Neural cell (in vitro differentiated cells): ENCODE measurements at regions not wholly inside any gene's neighbourhood (a gene's known extent, or its start where the extent isn't known, plus 50 kb on each side); places are given as distances from the start of the nearest gene placed in this dataset.

Experiments
- H2AFZ ChIP-seq: fragments of 200-600, 300-800 bp; sonication (generic), shearing (Covaris generic); 2 replicates; pipeline ENCODE4 v1.6.0; 2014; ENCODE audit warnings: low read depth, mild to moderate bottlenecking, antibody characterized with exemption, low read length, moderate library complexity
- H3F3A ChIP-seq: fragments of 200-600 bp; shearing (Covaris generic); 2 replicates; pipeline ENCODE4 v1.6.1; 2016; ENCODE audit warnings: mild to moderate bottlenecking, moderate library complexity, mixed read lengths, antibody characterized with exemption, low read length; ENCODE audit not compliant: insufficient read depth, poor library complexity, severe bottlenecking
- H3K27ac ChIP-seq: fragments of 200-600, 300-800 bp; sonication (generic), shearing (Covaris generic); 2 replicates; pipeline ENCODE4 v1.5.1; 2014; ENCODE audit warnings: mild to moderate bottlenecking, low read length, moderate library complexity
- H3K27me3 ChIP-seq: fragments of 300-800, 200-600 bp; sonication (generic), shearing (Covaris generic); 2 replicates; pipeline ENCODE4 v1.6.0; 2014; ENCODE audit warnings: mild to moderate bottlenecking, low read depth, low read length, moderate library complexity; ENCODE audit not compliant: insufficient read depth
- H3K36me3 ChIP-seq: fragments of 300-800, 200-600 bp; sonication (generic), shearing (Covaris generic); 2 replicates; pipeline ENCODE4 v1.5.1; 2014; ENCODE audit warnings: mild to moderate bottlenecking, antibody characterized with exemption, low read length, moderate library complexity; ENCODE audit not compliant: insufficient read depth
- H3K4me2 ChIP-seq: fragments of 300-800, 200-600 bp; sonication (generic), shearing (Covaris generic); 2 replicates; pipeline ENCODE4 v1.6.0; 2014; ENCODE audit warnings: mild to moderate bottlenecking, low read length
- H3K4me3 ChIP-seq: fragments of 300-800, 200-600 bp; sonication (generic), shearing (Covaris generic); 2 replicates; pipeline ENCODE4 v1.5.1; 2014; ENCODE audit warnings: mild to moderate bottlenecking, low read length, moderate library complexity
- H3K79me2 ChIP-seq: fragments of 200-600 bp; shearing (Covaris generic); replicated peaks from 2 replicates; pipeline ENCODE4 v1.6.0; 2014; ENCODE audit warnings: mild to moderate bottlenecking, low read length, moderate library complexity; ENCODE audit not compliant: insufficient read depth
- H3K9ac ChIP-seq: fragments of 300-800, 200-600 bp; sonication (generic), shearing (Covaris generic); 2 replicates; pipeline ENCODE4 v1.6.1; 2016; ENCODE audit warnings: mild to moderate bottlenecking, low read length, mixed read lengths
- H3K9me2 ChIP-seq: fragments of 200-600 bp; shearing (Covaris generic); 2 replicates; pipeline ENCODE4 v1.6.1; 2016; ENCODE audit warnings: mild to moderate bottlenecking, low read length, mixed read lengths; ENCODE audit not compliant: insufficient read depth
- H3K9me3 ChIP-seq: fragments of 200-600, 300-800 bp; sonication (generic), shearing (Covaris generic); 2 replicates; pipeline ENCODE4 v1.6.1; 2016; ENCODE audit warnings: mild to moderate bottlenecking, mixed run types, low read length, moderate library complexity, mixed read lengths
- H4K20me1 ChIP-seq: fragments of 200-600 bp; shearing (Covaris generic); 2 replicates; pipeline ENCODE4 v1.6.1; 2016; ENCODE audit warnings: mild to moderate bottlenecking, mixed run types; ENCODE audit not compliant: insufficient read depth
- EP300 ChIP-seq: fragments of 450-650 bp; conservative IDR thresholded peaks from 2 replicates; pipeline ENCODE4 v1.6.1; 2014; ENCODE audit warnings: antibody characterized with exemption, mild to moderate bottlenecking, moderate library complexity; ENCODE audit not compliant: poor library complexity, severe bottlenecking
- EZH2 ChIP-seq: fragments of 200-600, 300-800 bp; shearing (Covaris generic), sonication (generic); IDR thresholded peaks from 2 replicates; pipeline ENCODE4 v1.6.1; 2014; ENCODE audit warnings: antibody characterized with exemption, low read length, borderline replicate concordance, mild to moderate bottlenecking; ENCODE audit not compliant: insufficient read depth, poor library complexity, severe bottlenecking
- MXI1 ChIP-seq: fragments of 450-650 bp; conservative IDR thresholded peaks from 2 replicates; pipeline ENCODE4 v1.6.1; 2014; ENCODE audit warnings: antibody characterized with exemption, mild to moderate bottlenecking; ENCODE audit not compliant: poor library complexity, severe bottlenecking
- POLR2AphosphoS5 ChIP-seq: IDR thresholded peaks from 2 replicates; pipeline ENCODE4 v1.6.1; 2012
- RAD21 ChIP-seq: fragments of 450-650 bp; conservative IDR thresholded peaks from 2 replicates; pipeline ENCODE4 v1.6.1; 2014; ENCODE audit warnings: antibody characterized with exemption, mild to moderate bottlenecking, moderate library complexity
- SMC3 ChIP-seq: fragments of 450-650 bp; conservative IDR thresholded peaks from 2 replicates; pipeline ENCODE4 v1.6.1; 2014; ENCODE audit warnings: antibody characterized with exemption, mild to moderate bottlenecking, moderate library complexity; ENCODE audit not compliant: poor library complexity
- TAF1 ChIP-seq: IDR thresholded peaks from 2 replicates; pipeline ENCODE4 v1.6.1; 2012; ENCODE audit warnings: low read depth
- TF ChIP-seq, protein P1 (sequence below): IDR thresholded peaks from 2 replicates; pipeline ENCODE4 v1.6.1; 2012; ENCODE audit warnings: borderline replicate concordance
- TF ChIP-seq, protein P2 (sequence below): fragments of 450-650 bp; IDR thresholded peaks from 2 replicates; pipeline ENCODE4 v1.5.1; 2014; ENCODE audit warnings: antibody characterized with exemption, mild to moderate bottlenecking, moderate library complexity; ENCODE audit not compliant: poor library complexity, severe bottlenecking

DNA sequence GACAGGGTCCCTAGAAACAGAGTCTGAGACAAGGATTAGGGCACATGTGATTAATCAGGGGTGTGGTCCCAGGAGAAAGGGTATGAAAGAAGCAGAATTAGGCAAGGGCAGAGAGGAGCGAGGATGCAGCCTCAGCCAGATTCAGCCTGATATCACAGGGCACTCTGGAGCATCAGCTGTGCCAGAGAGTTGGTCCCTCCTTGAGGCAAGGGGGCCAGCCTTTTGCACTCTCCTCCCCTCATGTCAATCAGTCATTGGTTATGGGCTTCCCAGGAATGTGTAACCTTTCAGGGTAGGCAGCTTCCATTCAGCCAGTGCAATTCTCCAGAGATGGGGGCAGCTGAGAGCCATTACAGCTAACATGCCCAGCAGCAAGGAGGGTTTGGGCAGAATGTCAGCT, 152.6 kb upstream of the LHX1 start:
- TF ChIP-seq EP300, result no peak
- TF ChIP-seq TAF1, result no peak
- Histone ChIP-seq H3K4me2 (no peak overlapping the region), H3K9me3 (no peaks in the 10 kb centered on the region), H4K20me1 (no peaks in the 10 kb centered on the region), H3F3A (no peaks in the 10 kb centered on the region), H2AFZ (no peak overlapping the region), H3K9me2 (no peaks in the 10 kb centered on the region), H3K79me2 (no peaks in the 10 kb centered on the region), H3K4me3 (no peak overlapping the region), H3K9ac (no peak overlapping the region), H3K36me3 (no peaks in the 10 kb centered on the region), H3K27me3 (no peaks in the 10 kb centered on the region), H3K27ac (no peak overlapping the region)

DNA sequence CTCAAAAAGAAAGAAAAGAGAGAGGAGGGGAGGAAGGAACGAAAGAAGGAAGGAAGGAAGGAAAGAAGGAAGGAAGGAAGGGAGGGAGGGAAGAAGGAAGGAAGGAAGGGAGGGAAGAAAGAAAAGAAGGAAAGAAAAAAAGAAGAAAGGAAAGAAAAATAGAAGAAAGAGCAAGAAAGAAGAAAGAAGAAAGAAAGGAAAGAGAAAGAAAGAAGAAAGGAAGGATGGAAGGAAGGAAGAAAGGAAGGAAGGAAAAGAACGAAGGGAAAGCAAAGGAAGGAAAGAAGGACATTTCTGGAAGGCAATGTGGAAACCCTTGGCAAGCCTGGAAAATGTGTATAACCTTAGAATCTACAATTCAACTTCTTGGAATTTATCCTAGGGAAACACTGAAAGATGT, 150.4 kb upstream of the LHX1 start:
- H3F3A ChIP-seq, result no peaks in the 10 kb centered on the region
- H4K20me1 ChIP-seq, result no peaks in the 10 kb centered on the region
- H3K4me2 ChIP-seq, result no peak overlapping the region
- H3K79me2 ChIP-seq, result no peaks in the 10 kb centered on the region
- no peak overlapping the region for H2AFZ ChIP-seq
- H3K27me3 ChIP-seq, result peaks cover 5% of the 10 kb centered on the region
- H3K4me3 ChIP-seq, result no peak overlapping the region
- no peak overlapping the region for H3K9ac ChIP-seq
- no peaks in the 10 kb centered on the region for H3K9me3 ChIP-seq
- no peak overlapping the region for H3K27ac ChIP-seq
- H3K9me2 ChIP-seq, result no peaks in the 10 kb centered on the region
- TF ChIP-seq, protein P1, sequence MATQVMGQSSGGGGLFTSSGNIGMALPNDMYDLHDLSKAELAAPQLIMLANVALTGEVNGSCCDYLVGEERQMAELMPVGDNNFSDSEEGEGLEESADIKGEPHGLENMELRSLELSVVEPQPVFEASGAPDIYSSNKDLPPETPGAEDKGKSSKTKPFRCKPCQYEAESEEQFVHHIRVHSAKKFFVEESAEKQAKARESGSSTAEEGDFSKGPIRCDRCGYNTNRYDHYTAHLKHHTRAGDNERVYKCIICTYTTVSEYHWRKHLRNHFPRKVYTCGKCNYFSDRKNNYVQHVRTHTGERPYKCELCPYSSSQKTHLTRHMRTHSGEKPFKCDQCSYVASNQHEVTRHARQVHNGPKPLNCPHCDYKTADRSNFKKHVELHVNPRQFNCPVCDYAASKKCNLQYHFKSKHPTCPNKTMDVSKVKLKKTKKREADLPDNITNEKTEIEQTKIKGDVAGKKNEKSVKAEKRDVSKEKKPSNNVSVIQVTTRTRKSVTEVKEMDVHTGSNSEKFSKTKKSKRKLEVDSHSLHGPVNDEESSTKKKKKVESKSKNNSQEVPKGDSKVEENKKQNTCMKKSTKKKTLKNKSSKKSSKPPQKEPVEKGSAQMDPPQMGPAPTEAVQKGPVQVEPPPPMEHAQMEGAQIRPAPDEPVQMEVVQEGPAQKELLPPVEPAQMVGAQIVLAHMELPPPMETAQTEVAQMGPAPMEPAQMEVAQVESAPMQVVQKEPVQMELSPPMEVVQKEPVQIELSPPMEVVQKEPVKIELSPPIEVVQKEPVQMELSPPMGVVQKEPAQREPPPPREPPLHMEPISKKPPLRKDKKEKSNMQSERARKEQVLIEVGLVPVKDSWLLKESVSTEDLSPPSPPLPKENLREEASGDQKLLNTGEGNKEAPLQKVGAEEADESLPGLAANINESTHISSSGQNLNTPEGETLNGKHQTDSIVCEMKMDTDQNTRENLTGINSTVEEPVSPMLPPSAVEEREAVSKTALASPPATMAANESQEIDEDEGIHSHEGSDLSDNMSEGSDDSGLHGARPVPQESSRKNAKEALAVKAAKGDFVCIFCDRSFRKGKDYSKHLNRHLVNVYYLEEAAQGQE, result no peak
- TF ChIP-seq MXI1, result no peak
- no peak for TF ChIP-seq POLR2AphosphoS5
- TF ChIP-seq SMC3, result no peak
- TF ChIP-seq, protein P2, sequence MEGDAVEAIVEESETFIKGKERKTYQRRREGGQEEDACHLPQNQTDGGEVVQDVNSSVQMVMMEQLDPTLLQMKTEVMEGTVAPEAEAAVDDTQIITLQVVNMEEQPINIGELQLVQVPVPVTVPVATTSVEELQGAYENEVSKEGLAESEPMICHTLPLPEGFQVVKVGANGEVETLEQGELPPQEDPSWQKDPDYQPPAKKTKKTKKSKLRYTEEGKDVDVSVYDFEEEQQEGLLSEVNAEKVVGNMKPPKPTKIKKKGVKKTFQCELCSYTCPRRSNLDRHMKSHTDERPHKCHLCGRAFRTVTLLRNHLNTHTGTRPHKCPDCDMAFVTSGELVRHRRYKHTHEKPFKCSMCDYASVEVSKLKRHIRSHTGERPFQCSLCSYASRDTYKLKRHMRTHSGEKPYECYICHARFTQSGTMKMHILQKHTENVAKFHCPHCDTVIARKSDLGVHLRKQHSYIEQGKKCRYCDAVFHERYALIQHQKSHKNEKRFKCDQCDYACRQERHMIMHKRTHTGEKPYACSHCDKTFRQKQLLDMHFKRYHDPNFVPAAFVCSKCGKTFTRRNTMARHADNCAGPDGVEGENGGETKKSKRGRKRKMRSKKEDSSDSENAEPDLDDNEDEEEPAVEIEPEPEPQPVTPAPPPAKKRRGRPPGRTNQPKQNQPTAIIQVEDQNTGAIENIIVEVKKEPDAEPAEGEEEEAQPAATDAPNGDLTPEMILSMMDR, result no peak
- no peaks in the 10 kb centered on the region for H3K36me3 ChIP-seq

DNA sequence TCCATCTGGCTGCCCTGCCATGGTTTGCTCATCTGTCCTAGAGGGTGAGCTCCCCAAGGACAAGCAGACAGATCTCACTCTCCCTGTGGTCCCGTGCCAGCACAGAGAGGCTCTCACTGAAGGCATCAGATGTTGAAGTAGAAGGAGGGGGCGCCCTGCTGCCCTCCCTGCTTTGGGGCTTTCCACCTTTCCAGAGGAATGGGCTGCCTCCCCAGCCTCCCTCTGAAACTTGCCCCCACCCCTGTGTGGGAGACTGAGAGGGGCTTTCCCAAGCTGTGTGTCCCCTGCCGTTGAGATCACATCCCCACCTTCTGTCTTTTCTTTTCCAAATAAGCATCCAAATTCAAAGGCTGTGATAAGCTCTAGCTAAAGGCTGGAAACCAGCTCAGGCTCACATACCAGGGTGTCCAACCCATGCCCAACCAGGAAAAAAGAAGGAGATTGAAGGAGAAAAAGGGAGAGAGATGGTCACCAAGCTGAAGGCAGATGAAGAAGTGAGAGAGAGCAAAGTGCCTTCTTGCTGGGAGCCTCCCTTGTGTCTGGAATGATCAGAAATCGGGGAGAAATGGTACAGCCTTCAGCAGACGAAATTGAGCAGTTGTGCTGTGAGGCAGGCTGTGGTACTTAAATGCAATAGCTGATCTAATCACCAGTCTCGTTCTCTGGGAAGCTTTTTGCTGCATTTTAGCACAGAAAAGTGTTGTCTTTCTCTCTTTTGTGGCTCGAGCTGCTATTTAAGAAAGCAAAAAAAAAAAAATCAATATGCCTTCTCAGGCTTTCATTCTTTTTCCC, 145.9 kb upstream of the LHX1 start:
- TF ChIP-seq POLR2AphosphoS5 (no peak), SMC3 (no peak), TAF1 (no peak), RAD21 (no peak), EZH2 (no peak), EP300 (no peak), MXI1 (no peak)
- TF ChIP-seq, protein P1, result no peak
- TF ChIP-seq, protein P2, result no peak
- Histone ChIP-seq H3K79me2 (no peaks in the 10 kb centered on the region), H3K36me3 (no peaks in the 10 kb centered on the region), H3K9me3 (no peaks in the 10 kb centered on the region), H2AFZ (no peak overlapping the region), H4K20me1 (no peaks in the 10 kb centered on the region), H3F3A (no peaks in the 10 kb centered on the region), H3K4me3 (no peak overlapping the region), H3K9ac (peak overlapping the region; percentile 7), H3K27ac (no peak overlapping the region), H3K4me2 (peak overlapping the region; percentile 19), H3K27me3 (peaks cover 5% of the 10 kb centered on the region), H3K9me2 (no peaks in the 10 kb centered on the region)
